Activated CD8-positive, alpha-beta memory T cell treated with anti-CD3 and anti-CD28 coated beads for 1 hour (primary cell): ENCODE measurements at regions not wholly inside any gene's neighbourhood (a gene's known extent, or its start where the extent isn't known, plus 50 kb on each side); places are given as distances from the start of the nearest gene placed in this dataset.

Source experiments
- DNase-seq, 2 donors: peaks; one replicate each; pipeline ENCODE4 v3.0.0-alpha.2; 2020; ENCODE audit warnings: low read depth in 1 of 2; ENCODE audit errors: extremely low read depth in 1 of 2

GRCh38 chr1:232291681-232292080, 338.3 kb downstream of the SIPA1L2 start:
- DNase-seq: no peak

GRCh38 chr1:232291261-232291660, 338.7 kb downstream of the SIPA1L2 start:
- DNase-seq: no peak

- DNase-seq: no peak
Observed at GRCh38 chr1:232290570-232290969, 339.4 kb downstream of the SIPA1L2 start.

- no peak for DNase-seq
Observed at GRCh38 chr1:232287676-232288569, 342.0 kb downstream of the SIPA1L2 start.

GRCh38 chr1:232285138-232285537, 344.8 kb downstream of the SIPA1L2 start:
- no peak for DNase-seq

GRCh38 chr1:232283864-232284263, 346.1 kb downstream of the SIPA1L2 start:
- DNase-seq: no peak

GRCh38 chr1:232282498-232282897, 347.4 kb downstream of the SIPA1L2 start:
- no peak for DNase-seq

GRCh38 chr1:232280910-232281309, 349.0 kb downstream of the SIPA1L2 start:
- DNase-seq: no peak

GRCh38 chr1:232279909-232280400, 350.0 kb downstream of the SIPA1L2 start:
- DNase-seq: no peak

- no peak for DNase-seq
Observed at GRCh38 chr1:232278925-232279324, 351.0 kb downstream of the SIPA1L2 start.

GRCh38 chr1:232276651-232277050, 353.3 kb downstream of the SIPA1L2 start:
- no peak for DNase-seq

- DNase-seq: no peak
Observed at GRCh38 chr1:232274999-232275710, 354.8 kb downstream of the SIPA1L2 start.

- DNase-seq: no peak
Observed at GRCh38 chr1:232274236-232274855, 355.6 kb downstream of the SIPA1L2 start.

- DNase-seq: no peak
Observed at GRCh38 chr1:232273011-232273410, 356.9 kb downstream of the SIPA1L2 start.

- no peak for DNase-seq
Observed at GRCh38 chr1:232271991-232272589, 357.8 kb downstream of the SIPA1L2 start.

GRCh38 chr1:232271299-232271698, 358.6 kb downstream of the SIPA1L2 start:
- DNase-seq: no peak

- DNase-seq: no peak
Observed at GRCh38 chr1:232269988-232270387, 359.9 kb downstream of the SIPA1L2 start.

GRCh38 chr1:232267837-232268598, 361.9 kb downstream of the SIPA1L2 start:
- DNase-seq: no peak

GRCh38 chr1:232267092-232267836, 362.7 kb downstream of the SIPA1L2 start:
- no peak for DNase-seq

GRCh38 chr1:232263452-232263851, 366.5 kb downstream of the SIPA1L2 start:
- DNase-seq: no peak
